ENCODE measurements at regions not wholly inside any gene's neighbourhood (a gene's known extent, or its start where the extent isn't known, plus 50 kb on each side); places are given as distances from the start of the nearest gene placed in this dataset.

DNA sequence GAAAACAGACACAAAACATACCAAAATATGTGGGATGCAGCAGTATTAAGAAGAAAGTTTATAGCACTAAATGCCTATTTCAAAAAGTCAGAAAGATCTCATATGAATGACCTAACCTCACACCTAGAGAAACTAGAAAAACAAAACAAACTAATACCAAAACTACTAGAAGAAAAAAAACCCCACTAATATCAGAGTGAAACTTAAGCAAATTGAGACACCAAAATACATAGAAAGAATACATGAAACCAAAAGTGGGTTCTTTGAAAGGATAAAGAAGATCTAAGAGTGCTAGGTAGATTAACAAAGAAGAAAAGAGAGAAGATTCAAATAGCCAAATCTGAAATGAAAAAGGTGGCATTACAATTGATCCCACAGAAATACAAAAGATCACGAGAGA is 494.1 kb downstream of the SH2D4B start:
- TF ChIP-seq POLR2AphosphoS5 (IDR thresholded peaks at IDR 0.05; ENCODE audit: low read depth, low read length), result no peak
- TF ChIP-seq CTCF (IDR thresholded peaks at IDR 0.05), result no peak
- no peak for TF ChIP-seq REST (IDR thresholded peaks at IDR 0.05; ENCODE audit: insufficient read depth in 1 of 2, low read depth in 2 of 2, low read length in 1 of 2)
- TF ChIP-seq SIN3A (IDR thresholded peaks at IDR 0.05; ENCODE audit: borderline replicate concordance, insufficient read depth, low read depth, low read length), result no peak

All from Panc1 (cell line).